HG03045 (cell line): ENCODE measurements at regions not wholly inside any gene's neighbourhood (a gene's known extent, or its start where the extent isn't known, plus 50 kb on each side); places are given as distances from the start of the nearest gene placed in this dataset.

Experiments used
- ATAC-seq: cut with Tn5 transposase; IDR thresholded peaks from one replicate; pipeline ENCODE4 v1.9.1; 2021; ENCODE audit warnings: mild to moderate bottlenecking, moderate library complexity; ENCODE audit not compliant: unreplicated experiment

GRCh38 chr5:2196989-2197619, 314.4 kb upstream of the IRX4 start:
- ATAC-seq: no peak

DNA sequence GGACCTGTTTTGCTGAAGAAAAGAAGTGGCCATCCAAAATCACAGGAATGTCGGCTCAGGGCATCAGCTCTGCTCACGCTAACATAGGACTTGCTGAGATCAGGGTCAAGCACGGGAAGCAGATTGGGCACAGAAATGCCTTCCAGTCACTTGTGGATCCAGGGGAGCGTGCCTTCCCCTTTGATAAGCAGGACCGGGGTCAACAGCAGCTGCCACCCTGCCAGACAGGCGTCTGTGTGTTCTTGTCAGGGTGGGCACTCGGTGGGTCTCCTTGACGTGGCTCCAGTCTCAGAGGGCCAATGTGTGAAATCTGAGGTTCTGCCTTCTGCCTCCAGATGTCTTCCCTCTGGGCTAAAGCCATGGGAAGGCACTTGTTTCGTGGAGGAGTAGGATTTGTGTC, 313.7 kb upstream of the IRX4 start:
- ATAC-seq: no peak

DNA sequence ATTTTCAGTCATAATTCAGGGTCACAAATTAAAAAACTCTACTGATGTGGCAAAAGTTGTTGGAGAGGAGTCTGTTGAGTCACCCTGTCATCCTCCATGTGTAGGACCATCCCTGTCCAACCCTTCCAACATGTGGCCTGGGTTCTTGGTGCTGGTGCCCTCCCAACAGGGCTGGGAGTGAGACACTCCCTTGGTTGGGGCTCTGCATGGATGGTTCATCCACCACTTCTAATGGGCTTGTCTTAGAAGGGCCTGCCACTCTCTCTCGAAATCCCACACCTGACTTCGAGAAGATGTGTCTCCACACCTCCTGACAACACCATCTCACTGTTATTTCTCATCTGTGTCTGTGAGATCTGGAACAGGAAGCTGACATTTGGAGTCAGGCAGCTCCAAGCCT, 312.2 kb upstream of the IRX4 start:
- no peak for ATAC-seq

DNA sequence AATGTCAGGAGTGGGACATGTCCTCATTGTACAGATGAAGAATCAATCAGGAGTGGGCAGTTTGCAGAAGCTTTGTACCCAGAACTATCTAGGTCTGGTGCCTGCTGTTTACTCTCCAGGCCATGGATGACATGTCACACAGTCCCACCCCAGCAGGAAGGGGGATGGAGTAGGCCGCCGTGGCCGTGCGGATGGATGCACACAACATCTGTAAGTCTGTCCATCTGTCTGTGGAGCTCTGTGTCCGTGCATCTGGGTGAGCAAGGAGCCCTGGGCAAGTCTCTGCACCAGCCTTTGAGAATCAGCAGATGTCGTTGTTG, 311.5 kb upstream of the IRX4 start:
- ATAC-seq: no peak

- ATAC-seq: no peak
Measured at GRCh38 chr5:2193542-2194235, 311.0 kb upstream of the IRX4 start.

- ATAC-seq: no peak
Measured at GRCh38 chr5:2193142-2193541, 310.4 kb upstream of the IRX4 start.

DNA sequence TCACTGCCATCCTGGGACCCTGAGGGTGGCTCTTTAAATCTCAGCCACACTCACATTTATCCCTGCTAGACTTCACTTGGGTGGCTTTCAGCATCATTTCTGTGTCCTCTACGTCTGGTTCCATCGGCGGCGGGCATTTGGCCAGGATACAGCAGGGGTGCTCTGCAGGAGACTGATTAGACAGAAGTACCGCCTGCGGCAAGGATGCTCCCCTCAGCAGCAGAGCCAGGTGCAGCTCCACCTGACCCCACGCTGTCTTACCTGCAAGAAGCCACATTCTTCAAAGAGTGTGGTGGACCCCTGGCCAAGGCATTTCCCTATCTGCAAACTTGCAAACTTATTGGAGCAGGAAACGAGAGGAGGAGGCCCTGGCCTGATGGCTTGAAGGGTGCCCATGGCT, 309.8 kb upstream of the IRX4 start:
- no peak for ATAC-seq

DNA sequence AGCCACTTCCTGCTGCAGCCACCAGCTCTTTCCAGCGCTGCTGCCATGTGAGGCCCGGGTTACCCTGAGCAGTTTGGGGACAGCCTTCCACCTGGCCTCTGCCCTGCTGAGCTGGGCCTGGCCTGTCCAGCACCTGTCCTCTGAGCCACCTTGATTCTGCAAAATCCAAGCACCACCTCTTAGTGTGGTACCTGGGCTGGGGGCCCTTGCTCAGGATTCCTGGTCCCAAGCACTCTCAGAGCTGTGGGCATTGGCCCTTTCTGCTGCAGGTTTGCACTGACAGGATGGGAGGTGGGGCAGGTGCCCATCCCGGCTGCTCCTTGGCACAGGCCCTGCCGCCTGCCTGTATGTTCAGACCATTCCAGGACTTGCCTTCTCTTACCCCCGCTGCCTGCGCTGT, 309.2 kb upstream of the IRX4 start:
- ATAC-seq: no peak

DNA sequence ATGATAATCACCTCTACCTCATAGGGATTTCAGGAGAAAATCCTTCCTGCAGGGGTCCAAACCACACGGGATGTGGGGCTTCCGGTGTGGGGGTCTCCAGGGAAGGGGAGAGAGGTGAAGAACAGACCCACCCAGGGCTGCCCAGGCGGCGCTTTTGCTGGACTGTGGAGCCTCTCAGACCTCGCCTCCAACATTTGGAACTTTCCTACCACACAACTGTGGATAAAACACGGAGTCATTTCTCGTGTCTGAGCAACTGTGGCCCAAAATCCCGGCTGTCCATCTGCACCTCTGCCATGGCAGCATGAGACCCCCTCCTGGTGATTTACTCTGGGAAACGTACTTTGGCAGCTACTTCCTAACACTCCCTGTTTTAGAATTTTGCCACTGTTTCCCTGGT, 307.8 kb upstream of the IRX4 start:
- no peak for ATAC-seq

- no peak for ATAC-seq
Measured at GRCh38 chr5:2188661-2189060, 305.9 kb upstream of the IRX4 start.

GRCh38 chr5:2188137-2188536, 305.4 kb upstream of the IRX4 start:
- no peak for ATAC-seq

DNA sequence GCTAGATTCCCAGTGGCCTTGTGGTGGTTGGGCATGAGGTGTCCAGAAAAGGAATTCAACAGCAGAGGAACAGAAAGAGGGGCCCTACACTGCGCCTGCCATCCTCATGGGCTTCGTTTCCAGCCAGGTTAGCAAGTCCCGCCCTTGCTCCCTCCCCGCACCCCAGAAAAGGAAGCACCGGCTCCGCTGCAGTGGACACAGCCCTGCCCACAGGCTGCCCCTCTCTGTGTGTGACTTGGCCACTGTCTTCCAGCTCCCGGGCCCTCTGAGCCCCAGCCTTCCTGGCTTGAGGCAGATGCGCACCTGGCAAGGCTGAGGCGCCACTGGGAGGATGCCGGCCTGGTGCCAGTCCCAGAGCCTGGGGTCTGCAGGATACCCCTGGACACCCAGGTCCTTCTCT, 305.0 kb upstream of the IRX4 start:
- no peak for ATAC-seq

DNA sequence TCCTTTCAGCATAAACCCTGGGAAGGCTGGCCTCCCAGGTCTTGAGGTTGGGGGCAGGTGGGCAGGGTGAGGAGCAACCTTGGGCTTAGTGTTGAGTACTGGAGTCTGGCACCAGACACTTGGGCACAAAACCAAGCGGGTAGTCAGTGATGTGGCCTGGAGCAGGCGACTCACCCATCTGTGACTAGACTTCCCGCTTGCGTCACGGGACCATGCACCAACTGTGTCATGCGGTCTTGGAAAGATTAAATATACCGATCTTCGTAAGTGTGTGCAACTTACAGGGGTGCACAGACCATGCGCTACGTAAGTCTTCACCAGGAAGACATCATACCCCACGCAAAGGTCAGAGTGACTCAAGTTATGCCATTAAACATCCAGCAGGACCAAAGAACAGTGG, 304.4 kb upstream of the IRX4 start:
- ATAC-seq: no peak

- no peak for ATAC-seq
Measured at GRCh38 chr5:2186472-2187015, 303.8 kb upstream of the IRX4 start.

- no peak for ATAC-seq
Measured at GRCh38 chr5:2185646-2186471, 303.1 kb upstream of the IRX4 start.

DNA sequence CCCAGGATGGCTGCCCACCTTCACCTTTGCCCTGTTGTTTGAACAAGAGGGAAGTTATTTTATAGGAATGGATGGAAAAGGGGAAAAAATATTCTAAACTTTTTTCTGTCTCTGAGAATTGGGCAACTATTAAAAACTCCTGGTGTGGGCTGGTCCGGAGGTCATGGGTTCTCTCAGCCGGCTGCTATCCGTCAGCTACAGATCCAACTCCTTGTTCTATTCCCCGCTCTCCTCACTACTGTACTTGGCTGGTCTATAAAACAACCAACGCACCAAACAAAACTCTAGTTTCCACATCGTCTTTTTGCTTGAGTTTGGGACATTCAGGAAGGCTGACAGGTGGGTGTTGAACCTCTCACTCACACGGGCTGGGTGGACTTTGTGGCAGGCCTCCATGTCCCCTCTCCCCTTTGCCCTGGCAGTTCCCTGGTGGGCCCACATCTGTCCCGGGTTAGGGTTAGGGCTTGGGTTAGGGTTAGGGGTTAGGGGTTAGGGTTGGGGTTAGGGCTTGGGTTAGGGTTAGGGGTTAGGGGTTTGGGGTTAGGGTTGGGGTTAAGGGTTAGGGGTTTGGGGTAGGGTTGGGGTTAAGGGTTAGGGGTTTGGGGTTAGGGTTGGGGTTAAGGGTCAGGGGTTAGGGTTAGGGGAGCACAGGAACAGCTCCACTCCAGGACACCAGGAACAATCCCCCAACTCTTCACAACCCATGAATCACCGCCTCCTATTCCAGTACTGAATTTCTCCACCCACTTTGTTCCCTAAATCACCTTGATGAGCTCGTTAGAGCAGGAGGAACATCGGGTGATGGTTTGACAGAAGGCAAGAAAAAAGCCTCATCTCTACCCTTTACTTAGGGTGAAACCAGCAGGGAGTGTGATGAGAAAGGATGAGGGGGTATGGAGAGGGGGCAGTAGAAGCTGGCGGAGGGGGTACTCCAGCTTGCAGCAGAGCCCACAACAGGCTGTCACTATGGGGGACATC, 302.1 kb upstream of the IRX4 start:
- ATAC-seq: no peak

GRCh38 chr5:2184026-2184366, 301.3 kb upstream of the IRX4 start:
- ATAC-seq: no peak

GRCh38 chr5:2183154-2184025, 300.7 kb upstream of the IRX4 start:
- ATAC-seq: no peak

- no peak for ATAC-seq
Measured at GRCh38 chr5:2182020-2182419, 299.3 kb upstream of the IRX4 start.

DNA sequence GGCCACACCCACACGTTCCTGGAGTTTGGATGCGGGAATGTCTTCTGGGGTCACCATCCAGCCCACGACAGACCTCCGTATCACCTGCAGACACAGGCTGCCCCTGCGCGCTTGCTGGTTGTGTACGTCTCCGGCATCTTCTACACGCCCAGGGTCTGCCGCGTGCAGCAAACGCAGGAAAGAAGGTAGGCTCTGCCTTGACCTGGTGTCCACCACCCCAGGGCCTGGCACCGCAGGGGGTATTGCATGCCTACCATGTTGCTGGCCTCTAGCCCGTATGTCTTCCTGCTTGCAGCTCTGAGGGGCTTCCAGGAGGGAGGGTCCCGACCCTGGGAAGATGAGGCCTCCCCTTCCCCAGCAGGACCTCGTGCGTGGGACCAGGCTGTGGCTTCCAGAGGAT, 298.8 kb upstream of the IRX4 start:
- ATAC-seq: no peak
